Activated CD4-positive, alpha-beta memory T cell treated with anti-CD3 and anti-CD28 coated beads for 36 hours (primary cell): ENCODE measurements at regions not wholly inside any gene's neighbourhood (a gene's known extent, or its start where the extent isn't known, plus 50 kb on each side); places are given as distances from the start of the nearest gene placed in this dataset.

ENCODE experiments used
- CTCF ChIA-PET: fragments of 350-600 bp; sonication (Branson Sonifier 250); formaldehyde crosslinking; loops from one replicate; lab custom pipeline; 2021; ENCODE audit warnings: antibody characterized with exemption, inconsistent platforms; lab: Charles Lee
- POLR2A ChIA-PET: fragments of 350-600 bp; sonication (Branson Sonifier 250); formaldehyde crosslinking; loops from one replicate; lab custom pipeline; 2021; ENCODE audit warnings: antibody characterized with exemption; lab: Charles Lee
- DNase-seq: peaks from one replicate; pipeline ENCODE4 v3.0.0-alpha.2; 2020
- H3K27ac Mint-ChIP-seq: one replicate; pipeline ENCODE4 v1.8.0; 2021; ENCODE audit warnings: mixed read lengths
- H3K27me3 Mint-ChIP-seq: one replicate; pipeline ENCODE4 v1.8.0; 2021; ENCODE audit warnings: mixed read lengths
- H3K36me3 Mint-ChIP-seq: one replicate; pipeline ENCODE4 v1.8.0; 2021; ENCODE audit warnings: mixed read lengths
- H3K4me1 Mint-ChIP-seq: one replicate; pipeline ENCODE4 v1.8.0; 2021; ENCODE audit warnings: low read depth, mixed read lengths
- H3K4me3 Mint-ChIP-seq: one replicate; pipeline ENCODE4 v1.8.0; 2021; ENCODE audit warnings: mild to moderate bottlenecking, mixed read lengths
- H3K9me3 Mint-ChIP-seq: one replicate; pipeline ENCODE4 v1.8.0; 2021; ENCODE audit warnings: mixed read lengths
- intact Hi-C: fragments of 100-400 bp; cut with micrococcal nuclease; formaldehyde crosslinking; loops from one replicate; pipeline ENCODE4 v1.15.1; 2023

GRCh38 chr16:73233846-73234424 lies 186.0 kb upstream of the ZFHX3 start:
- Mint-ChIP-seq H3K4me3 (no peak overlapping the region), H3K27me3 (no peaks in the 10 kb centered on the region), H3K27ac (no peak overlapping the region), H3K9me3 (peaks cover 10% of the 10 kb centered on the region), H3K36me3 (no peaks in the 10 kb centered on the region), H3K4me1 (no peaks in the 10 kb centered on the region)
- intact Hi-C loops: no loop called here
- ChIA-PET POLR2A (no interaction called here), CTCF (no interaction called here)
- no peak for DNase-seq

DNA sequence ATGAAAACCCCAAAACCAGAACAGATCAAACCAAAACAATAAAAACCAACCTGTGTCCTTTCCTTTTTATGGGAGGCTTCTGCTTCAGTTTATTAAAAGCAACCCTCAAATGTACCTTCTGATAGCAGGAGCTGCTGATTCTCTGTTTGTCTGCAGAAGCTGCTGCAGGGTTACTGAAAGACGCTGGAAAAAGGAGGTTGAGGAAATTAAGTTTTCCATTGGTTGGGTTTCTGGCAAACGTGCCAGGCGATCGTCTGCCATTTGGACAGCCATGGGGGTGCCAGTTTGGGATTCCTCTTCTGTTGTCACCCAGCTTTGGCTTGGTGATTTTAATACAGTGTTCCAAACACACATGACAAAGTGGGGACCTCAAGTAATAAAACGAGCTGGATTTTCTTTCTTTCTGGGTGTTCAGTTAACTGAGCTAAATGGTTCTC lies 185.4 kb upstream of the ZFHX3 start:
- ChIA-PET CTCF (no interaction called here), POLR2A (no interaction called here)

DNA sequence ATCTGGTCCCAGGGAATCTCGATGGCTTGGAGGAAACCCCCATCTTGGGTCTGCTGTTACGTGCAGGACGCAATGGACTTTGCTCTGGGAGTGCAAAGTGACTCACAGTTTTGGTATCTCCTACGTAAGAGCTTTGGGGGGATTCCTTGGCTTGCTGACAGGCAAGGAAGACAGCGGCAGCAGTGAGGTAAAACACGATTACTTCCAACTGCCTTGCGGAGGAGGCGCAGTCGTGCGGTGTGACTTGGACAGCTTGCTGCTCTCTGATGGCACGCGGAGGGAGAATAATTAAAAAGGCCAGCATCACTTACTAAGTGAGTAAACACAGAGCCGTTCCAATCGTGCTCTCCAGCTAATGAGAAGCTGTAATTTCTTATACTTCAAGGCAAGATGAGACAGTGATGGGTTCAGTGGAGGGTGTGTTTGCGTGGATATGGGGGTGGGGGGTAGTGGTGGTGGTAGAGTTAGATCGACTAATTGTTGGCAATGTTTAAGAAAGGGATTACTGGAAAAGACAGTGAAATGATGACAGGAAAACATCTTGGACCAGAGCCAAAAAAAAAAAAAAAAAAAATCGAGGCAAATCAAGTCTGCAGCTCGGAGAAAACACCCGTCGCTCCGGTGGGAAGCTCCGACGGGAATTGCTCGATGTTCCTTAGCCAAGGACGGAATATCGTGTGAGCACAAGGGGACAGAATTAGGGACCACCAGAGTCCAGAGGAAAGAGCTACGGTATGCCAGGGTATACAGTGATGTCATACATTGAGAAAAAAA lies 184.8 kb upstream of the ZFHX3 start:
- CTCF ChIA-PET: no interaction called here
- no peak for DNase-seq
- Mint-ChIP-seq H3K4me1 (no peaks in the 10 kb centered on the region), H3K36me3 (no peaks in the 10 kb centered on the region), H3K9me3 (peaks cover 9% of the 10 kb centered on the region), H3K27me3 (no peaks in the 10 kb centered on the region), H3K27ac (no peak overlapping the region), H3K4me3 (no peak overlapping the region)
- intact Hi-C loops: no loop called here
- POLR2A ChIA-PET: no interaction called here

More for the DNA sequence above, 185.4 kb upstream of the ZFHX3 start:
- no peak for DNase-seq
- H3K4me1 Mint-ChIP-seq: no peaks in the 10 kb centered on the region
- H3K27me3 Mint-ChIP-seq: no peaks in the 10 kb centered on the region
- peaks cover 9% of the 10 kb centered on the region for H3K9me3 Mint-ChIP-seq
- H3K27ac Mint-ChIP-seq: no peak overlapping the region
- intact Hi-C loops: no loop called here
- no peaks in the 10 kb centered on the region for H3K36me3 Mint-ChIP-seq
- no peak overlapping the region for H3K4me3 Mint-ChIP-seq

DNA sequence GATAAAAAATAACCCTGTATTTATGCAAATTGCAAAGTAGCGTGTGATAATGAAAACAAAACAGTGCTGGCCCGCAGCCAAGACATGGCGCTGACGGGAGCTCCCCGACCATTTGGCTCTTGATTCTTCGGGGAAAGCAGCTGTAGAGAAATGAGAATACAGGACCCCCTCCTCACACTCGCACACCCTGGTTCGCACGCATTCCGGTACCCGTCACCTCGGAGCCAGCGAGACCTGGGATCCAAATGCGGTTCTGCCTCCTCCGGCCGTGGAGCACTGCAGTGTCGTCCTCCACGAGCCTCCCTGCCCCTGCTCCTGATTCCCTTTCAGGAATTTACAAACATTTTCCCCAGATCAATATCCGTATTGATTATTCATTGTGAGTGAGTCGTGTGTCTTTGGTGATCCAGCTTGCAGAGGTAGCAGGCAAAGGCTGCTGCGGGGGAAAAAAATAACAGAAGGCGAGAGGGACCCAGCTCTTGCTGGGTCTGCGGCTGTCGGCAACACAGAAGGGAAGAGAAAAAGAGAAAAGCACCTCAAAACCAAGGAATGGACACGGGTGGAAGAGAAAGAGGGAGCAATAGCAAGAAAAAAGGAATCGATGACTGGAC lies 184.1 kb upstream of the ZFHX3 start:
- intact Hi-C loops: no loop called here
- ChIA-PET CTCF (no interaction called here), POLR2A (no interaction called here)
- Mint-ChIP-seq H3K4me3 (no peak overlapping the region), H3K27me3 (no peaks in the 10 kb centered on the region), H3K27ac (no peak overlapping the region), H3K36me3 (no peaks in the 10 kb centered on the region), H3K4me1 (no peaks in the 10 kb centered on the region), H3K9me3 (peaks cover 9% of the 10 kb centered on the region)
- no peak for DNase-seq

DNA sequence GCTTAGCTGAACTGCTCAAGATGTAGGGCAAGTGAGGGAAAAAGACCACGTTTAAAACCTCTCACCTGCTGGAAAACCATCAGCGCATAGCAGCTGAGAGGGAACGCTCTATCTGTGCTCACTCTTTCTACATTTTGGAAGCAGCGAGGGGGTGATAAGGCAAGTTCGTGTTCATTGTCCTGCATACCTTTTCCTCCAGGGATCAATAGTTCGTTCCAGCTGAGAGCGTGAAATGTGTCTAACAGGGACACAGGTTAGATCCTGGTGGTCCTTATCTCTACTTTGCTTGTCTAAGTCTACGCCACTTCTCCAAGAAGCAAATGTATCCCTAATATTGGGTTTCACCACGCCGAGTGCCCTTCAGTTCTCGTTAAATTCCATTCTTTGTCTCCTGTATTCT lies 183.5 kb upstream of the ZFHX3 start:
- Mint-ChIP-seq H3K4me3 (no peak overlapping the region), H3K36me3 (no peaks in the 10 kb centered on the region), H3K4me1 (no peaks in the 10 kb centered on the region), H3K9me3 (peaks cover 9% of the 10 kb centered on the region), H3K27me3 (no peaks in the 10 kb centered on the region), H3K27ac (no peak overlapping the region)
- intact Hi-C loops: no loop called here
- CTCF ChIA-PET: no interaction called here
- POLR2A ChIA-PET: no interaction called here
- DNase-seq: no peak

- Mint-ChIP-seq H3K36me3 (no peaks in the 10 kb centered on the region), H3K27ac (no peak overlapping the region), H3K27me3 (no peaks in the 10 kb centered on the region), H3K4me3 (no peak overlapping the region), H3K4me1 (no peaks in the 10 kb centered on the region), H3K9me3 (peaks cover 9% of the 10 kb centered on the region)
- ChIA-PET CTCF (no interaction called here), POLR2A (no interaction called here)
- intact Hi-C loops: no loop called here
- no peak for DNase-seq
Measured at GRCh38 chr16:73230651-73231050, 182.7 kb upstream of the ZFHX3 start.

- no peaks in the 10 kb centered on the region for H3K4me1 Mint-ChIP-seq
- no peaks in the 10 kb centered on the region for H3K36me3 Mint-ChIP-seq
- ChIA-PET POLR2A (no interaction called here), CTCF (no interaction called here)
- no peak for DNase-seq
- H3K27ac Mint-ChIP-seq: no peak overlapping the region
- peaks cover 9% of the 10 kb centered on the region for H3K9me3 Mint-ChIP-seq
- no peaks in the 10 kb centered on the region for H3K27me3 Mint-ChIP-seq
- no peak overlapping the region for H3K4me3 Mint-ChIP-seq
- intact Hi-C loops: no loop called here
Measured at GRCh38 chr16:73228649-73229048, 180.7 kb upstream of the ZFHX3 start.

DNA sequence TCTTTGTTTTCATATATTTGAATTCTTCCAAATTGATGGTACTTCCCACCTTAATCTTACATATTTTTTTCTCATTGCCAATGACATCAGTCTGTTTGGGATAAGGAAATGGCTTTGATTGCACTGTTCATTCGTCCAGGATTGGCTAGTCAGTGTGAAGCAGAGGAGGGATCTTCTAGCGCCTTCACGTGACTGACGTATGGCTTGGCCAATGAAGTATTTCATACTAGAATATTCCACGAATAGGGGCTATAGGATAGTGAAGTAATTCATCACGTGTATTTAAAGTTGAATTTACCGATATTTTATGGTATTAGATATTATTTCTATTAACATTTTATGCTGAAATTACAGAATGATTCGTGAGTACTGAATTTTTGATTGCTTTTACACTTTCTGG lies 178.7 kb upstream of the ZFHX3 start:
- Mint-ChIP-seq H3K27me3 (no peaks in the 10 kb centered on the region), H3K27ac (no peak overlapping the region), H3K36me3 (no peaks in the 10 kb centered on the region), H3K9me3 (peaks cover 5% of the 10 kb centered on the region), H3K4me3 (no peak overlapping the region), H3K4me1 (no peaks in the 10 kb centered on the region)
- intact Hi-C loops: no loop called here
- POLR2A ChIA-PET: no interaction called here
- CTCF ChIA-PET: no interaction called here
- DNase-seq: no peak

DNA sequence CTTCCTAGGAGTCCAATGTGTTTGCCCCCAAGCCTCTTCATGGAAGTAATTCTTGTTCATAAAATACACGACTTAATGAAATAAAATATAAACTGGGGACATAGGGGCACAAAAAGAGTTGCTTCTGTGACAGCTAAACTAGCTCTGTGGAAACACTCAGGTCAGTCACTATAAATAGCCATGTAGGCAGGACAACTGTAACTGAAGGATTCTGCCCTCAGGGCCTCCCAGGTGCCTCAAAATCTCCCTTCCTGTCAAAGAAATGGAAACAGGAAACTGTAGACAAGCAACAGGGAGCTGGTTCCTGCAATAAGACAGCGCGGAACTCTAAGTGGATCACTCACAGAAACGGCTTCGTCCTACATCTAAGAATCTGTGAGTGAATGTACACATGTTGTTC lies 178.1 kb upstream of the ZFHX3 start:
- CTCF ChIA-PET: no interaction called here
- POLR2A ChIA-PET: no interaction called here
- H3K4me3 Mint-ChIP-seq: no peak overlapping the region
- intact Hi-C loops: no loop called here
- H3K4me1 Mint-ChIP-seq: no peaks in the 10 kb centered on the region
- peaks cover 2% of the 10 kb centered on the region for H3K9me3 Mint-ChIP-seq
- H3K27me3 Mint-ChIP-seq: no peaks in the 10 kb centered on the region
- no peak for DNase-seq
- no peaks in the 10 kb centered on the region for H3K36me3 Mint-ChIP-seq
- no peak overlapping the region for H3K27ac Mint-ChIP-seq

- no peaks in the 10 kb centered on the region for H3K27me3 Mint-ChIP-seq
- no peak overlapping the region for H3K4me3 Mint-ChIP-seq
- no peaks in the 10 kb centered on the region for H3K4me1 Mint-ChIP-seq
- ChIA-PET POLR2A (no interaction called here), CTCF (no interaction called here)
- no peak overlapping the region for H3K27ac Mint-ChIP-seq
- intact Hi-C loops: no loop called here
- peaks cover 5% of the 10 kb centered on the region for H3K9me3 Mint-ChIP-seq
- no peak for DNase-seq
- no peaks in the 10 kb centered on the region for H3K36me3 Mint-ChIP-seq
Measured at GRCh38 chr16:73220836-73221235, 172.9 kb upstream of the ZFHX3 start.

DNA sequence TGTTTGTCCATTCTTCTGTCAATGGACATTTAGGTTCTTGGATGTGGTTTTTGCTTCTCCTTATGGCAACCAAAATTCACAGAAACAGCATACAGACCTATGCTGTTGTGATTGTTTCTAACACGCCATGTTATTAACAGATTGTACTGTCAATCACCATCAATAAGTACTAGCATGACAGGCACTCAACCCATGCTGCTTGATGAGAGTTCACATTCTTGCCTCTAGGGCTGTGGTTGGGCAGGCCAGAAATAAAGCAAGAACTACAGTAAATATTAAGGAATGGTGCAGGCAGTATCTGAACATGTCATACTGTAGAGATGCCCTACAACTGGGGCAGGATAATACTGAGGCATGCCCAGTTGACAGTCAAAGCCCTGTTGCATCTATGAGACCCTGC lies 171.2 kb upstream of the ZFHX3 start:
- CTCF ChIA-PET: no interaction called here
- no peaks in the 10 kb centered on the region for H3K4me1 Mint-ChIP-seq
- intact Hi-C loops: no loop called here
- H3K27ac Mint-ChIP-seq: no peak overlapping the region
- H3K27me3 Mint-ChIP-seq: no peaks in the 10 kb centered on the region
- peaks cover 8% of the 10 kb centered on the region for H3K9me3 Mint-ChIP-seq
- POLR2A ChIA-PET: no interaction called here
- no peak overlapping the region for H3K4me3 Mint-ChIP-seq
- no peaks in the 10 kb centered on the region for H3K36me3 Mint-ChIP-seq
- DNase-seq: no peak

DNA sequence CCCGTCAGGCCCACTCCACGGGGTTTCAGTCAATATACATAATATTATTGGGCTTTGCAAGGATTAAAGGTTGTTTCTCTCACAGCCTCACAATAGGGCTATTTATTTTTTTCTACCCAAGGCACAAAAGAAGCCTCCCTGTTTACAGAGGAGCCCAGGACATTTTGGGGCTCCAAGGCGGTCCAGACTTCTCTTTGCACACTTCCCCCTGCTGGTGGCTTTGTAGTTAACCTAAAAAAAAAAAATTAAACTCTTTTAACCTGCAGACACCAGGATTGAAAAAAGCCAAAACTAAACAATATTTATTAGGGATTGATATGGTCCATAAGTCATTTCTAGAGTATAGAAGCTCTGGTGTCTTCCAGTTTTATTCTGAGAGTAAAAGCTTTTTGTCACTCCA lies 169.7 kb upstream of the ZFHX3 start:
- CTCF ChIA-PET: interaction anchor here (1.2 kb wide), 1 partner anchor 385 kb away, joined by 3 read pairs; no protein-coding TSS in a partner anchor
- Mint-ChIP-seq H3K27ac (no peak overlapping the region), H3K27me3 (no peaks in the 10 kb centered on the region), H3K4me1 (no peaks in the 10 kb centered on the region), H3K4me3 (no peak overlapping the region), H3K9me3 (peaks cover 8% of the 10 kb centered on the region), H3K36me3 (no peaks in the 10 kb centered on the region)
- no peak for DNase-seq
- POLR2A ChIA-PET: no interaction called here
- intact Hi-C loops: no loop called here

- Mint-ChIP-seq H3K36me3 (no peaks in the 10 kb centered on the region), H3K27ac (no peak overlapping the region), H3K4me1 (no peaks in the 10 kb centered on the region), H3K9me3 (peaks cover 8% of the 10 kb centered on the region), H3K4me3 (no peak overlapping the region), H3K27me3 (no peaks in the 10 kb centered on the region)
- DNase-seq: no peak
- ChIA-PET CTCF (interaction anchor here (1.2 kb wide), 1 partner anchor 384 kb away, joined by 3 read pairs; no protein-coding TSS in a partner anchor), POLR2A (no interaction called here)
- intact Hi-C loops: no loop called here
Measured at GRCh38 chr16:73216932-73217331, 169.0 kb upstream of the ZFHX3 start.
